ENCODE measurements at regions not wholly inside any gene's neighbourhood (a gene's known extent, or its start where the extent isn't known, plus 50 kb on each side); places are given as distances from the start of the nearest gene placed in this dataset.

DNA sequence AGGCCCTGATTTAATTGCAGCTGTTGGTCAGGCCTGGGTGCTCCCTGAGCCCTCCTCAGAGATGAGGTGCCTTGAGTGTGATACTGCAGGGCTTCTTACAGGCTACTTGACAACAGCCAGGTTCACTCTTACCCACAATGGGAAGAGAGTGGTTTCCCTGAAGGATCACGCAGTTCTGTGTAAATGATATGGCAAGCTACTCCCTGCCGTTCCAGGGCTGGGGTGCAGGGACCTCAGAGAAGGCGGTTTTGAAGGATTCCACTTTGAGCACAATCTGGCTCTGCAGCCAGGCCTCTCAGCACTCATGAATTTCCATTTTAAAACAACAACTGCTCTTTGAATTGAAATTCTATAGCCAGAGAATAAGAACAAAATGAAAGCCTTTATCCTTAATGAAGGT lies 92.9 kb downstream of the SLC17A6 start:
- DNase-seq = no peak
- CTCF ChIA-PET = interaction anchor here (1.1 kb wide), 1 partner anchor 20 kb away, joined by 3 read pairs; no protein-coding TSS in a partner anchor
- H3K4me1 ChIP-seq (ENCODE audit: control insufficient read depth in 1 of 2, insufficient read depth in 2 of 2, low read depth in 1 of 2, low read length in 1 of 2) = no peaks in the 10 kb centered on the region

DNA sequence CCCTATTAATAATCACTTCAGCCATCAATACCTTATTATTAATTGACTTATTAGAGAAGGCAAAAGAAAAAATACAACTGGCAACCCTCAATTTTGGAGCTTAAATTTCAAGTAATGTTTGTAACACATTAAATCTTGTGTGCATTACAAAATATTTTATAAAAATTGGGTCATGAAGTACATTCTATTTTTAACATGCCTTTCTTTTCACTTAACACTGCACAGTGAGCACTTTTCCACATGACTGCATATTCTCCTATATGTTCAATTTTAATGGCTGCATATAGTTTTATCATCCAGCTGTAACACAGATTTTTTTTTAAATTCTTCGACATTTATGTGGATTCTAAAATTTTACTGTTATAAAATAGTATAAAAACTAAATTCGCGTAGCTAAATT lies 92.5 kb downstream of the SLC17A6 start:
- no peak overlapping the region for H3K4me3 ChIP-seq (ENCODE audit: low read depth in 2 of 2, low read length in 1 of 2)
- H3K27ac ChIP-seq (ENCODE audit: low read depth in 2 of 2, low read length in 1 of 2) = no peak overlapping the region
- no peaks in the 10 kb centered on the region for H3K27me3 ChIP-seq (ENCODE audit: insufficient read depth)
- H3K9me2 ChIP-seq = no peaks in the 10 kb centered on the region
- H2AFZ ChIP-seq (ENCODE audit: low read depth) = no peak overlapping the region
- H4K20me1 ChIP-seq (ENCODE audit: insufficient read depth) = no peaks in the 10 kb centered on the region
- no peaks in the 10 kb centered on the region for H3K79me2 ChIP-seq (ENCODE audit: insufficient read depth)
- no peaks in the 10 kb centered on the region for H3K4me1 ChIP-seq (ENCODE audit: control insufficient read depth in 1 of 2, insufficient read depth in 2 of 2, low read depth in 1 of 2, low read length in 1 of 2)
- no peak for TF ChIP-seq JUND (IDR thresholded peaks at IDR 0.05)
- no peak for TF ChIP-seq GATA2 (CRISPR knock-in tag; IDR thresholded peaks at IDR 0.05)
- no peak for TF ChIP-seq EP300 (IDR thresholded peaks at IDR 0.05; ENCODE audit: borderline replicate concordance in 1 of 2, low read depth in 1 of 2, low read length in 1 of 2)
- TF ChIP-seq, protein P1, sequence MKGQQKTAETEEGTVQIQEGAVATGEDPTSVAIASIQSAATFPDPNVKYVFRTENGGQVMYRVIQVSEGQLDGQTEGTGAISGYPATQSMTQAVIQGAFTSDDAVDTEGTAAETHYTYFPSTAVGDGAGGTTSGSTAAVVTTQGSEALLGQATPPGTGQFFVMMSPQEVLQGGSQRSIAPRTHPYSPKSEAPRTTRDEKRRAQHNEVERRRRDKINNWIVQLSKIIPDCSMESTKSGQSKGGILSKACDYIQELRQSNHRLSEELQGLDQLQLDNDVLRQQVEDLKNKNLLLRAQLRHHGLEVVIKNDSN (IDR thresholded peaks at IDR 0.05; ENCODE audit: borderline replicate concordance, low read depth) = no peak
- no peak for TF ChIP-seq FOXJ3 (CRISPR knock-in tag; IDR thresholded peaks at IDR 0.05)
- TF ChIP-seq, protein P2, sequence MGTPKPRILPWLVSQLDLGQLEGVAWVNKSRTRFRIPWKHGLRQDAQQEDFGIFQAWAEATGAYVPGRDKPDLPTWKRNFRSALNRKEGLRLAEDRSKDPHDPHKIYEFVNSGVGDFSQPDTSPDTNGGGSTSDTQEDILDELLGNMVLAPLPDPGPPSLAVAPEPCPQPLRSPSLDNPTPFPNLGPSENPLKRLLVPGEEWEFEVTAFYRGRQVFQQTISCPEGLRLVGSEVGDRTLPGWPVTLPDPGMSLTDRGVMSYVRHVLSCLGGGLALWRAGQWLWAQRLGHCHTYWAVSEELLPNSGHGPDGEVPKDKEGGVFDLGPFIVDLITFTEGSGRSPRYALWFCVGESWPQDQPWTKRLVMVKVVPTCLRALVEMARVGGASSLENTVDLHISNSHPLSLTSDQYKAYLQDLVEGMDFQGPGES (IDR thresholded peaks at IDR 0.05; ENCODE audit: low read depth, low read length) = no peak
- TF ChIP-seq, protein P3, sequence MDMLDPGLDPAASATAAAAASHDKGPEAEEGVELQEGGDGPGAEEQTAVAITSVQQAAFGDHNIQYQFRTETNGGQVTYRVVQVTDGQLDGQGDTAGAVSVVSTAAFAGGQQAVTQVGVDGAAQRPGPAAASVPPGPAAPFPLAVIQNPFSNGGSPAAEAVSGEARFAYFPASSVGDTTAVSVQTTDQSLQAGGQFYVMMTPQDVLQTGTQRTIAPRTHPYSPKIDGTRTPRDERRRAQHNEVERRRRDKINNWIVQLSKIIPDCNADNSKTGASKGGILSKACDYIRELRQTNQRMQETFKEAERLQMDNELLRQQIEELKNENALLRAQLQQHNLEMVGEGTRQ (IDR thresholded peaks at IDR 0.05; ENCODE audit: borderline replicate concordance, low read depth, low read length) = no peak
- TF ChIP-seq, protein P4, sequence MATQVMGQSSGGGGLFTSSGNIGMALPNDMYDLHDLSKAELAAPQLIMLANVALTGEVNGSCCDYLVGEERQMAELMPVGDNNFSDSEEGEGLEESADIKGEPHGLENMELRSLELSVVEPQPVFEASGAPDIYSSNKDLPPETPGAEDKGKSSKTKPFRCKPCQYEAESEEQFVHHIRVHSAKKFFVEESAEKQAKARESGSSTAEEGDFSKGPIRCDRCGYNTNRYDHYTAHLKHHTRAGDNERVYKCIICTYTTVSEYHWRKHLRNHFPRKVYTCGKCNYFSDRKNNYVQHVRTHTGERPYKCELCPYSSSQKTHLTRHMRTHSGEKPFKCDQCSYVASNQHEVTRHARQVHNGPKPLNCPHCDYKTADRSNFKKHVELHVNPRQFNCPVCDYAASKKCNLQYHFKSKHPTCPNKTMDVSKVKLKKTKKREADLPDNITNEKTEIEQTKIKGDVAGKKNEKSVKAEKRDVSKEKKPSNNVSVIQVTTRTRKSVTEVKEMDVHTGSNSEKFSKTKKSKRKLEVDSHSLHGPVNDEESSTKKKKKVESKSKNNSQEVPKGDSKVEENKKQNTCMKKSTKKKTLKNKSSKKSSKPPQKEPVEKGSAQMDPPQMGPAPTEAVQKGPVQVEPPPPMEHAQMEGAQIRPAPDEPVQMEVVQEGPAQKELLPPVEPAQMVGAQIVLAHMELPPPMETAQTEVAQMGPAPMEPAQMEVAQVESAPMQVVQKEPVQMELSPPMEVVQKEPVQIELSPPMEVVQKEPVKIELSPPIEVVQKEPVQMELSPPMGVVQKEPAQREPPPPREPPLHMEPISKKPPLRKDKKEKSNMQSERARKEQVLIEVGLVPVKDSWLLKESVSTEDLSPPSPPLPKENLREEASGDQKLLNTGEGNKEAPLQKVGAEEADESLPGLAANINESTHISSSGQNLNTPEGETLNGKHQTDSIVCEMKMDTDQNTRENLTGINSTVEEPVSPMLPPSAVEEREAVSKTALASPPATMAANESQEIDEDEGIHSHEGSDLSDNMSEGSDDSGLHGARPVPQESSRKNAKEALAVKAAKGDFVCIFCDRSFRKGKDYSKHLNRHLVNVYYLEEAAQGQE (IDR thresholded peaks at IDR 0.05; ENCODE audit: low read depth, low read length) = no peak
- no peak for TF ChIP-seq EZH2phosphoT487 (IDR thresholded peaks at IDR 0.05; ENCODE audit: borderline replicate concordance, low read depth)
- WGBS (ENCODE audit: low lambda C conversion rate) = 81% methylated on average over 3 of the region's 3 CpGs
- H3K9ac ChIP-seq = no peak overlapping the region
- ChIA-PET POLR2A (no interaction called here), CTCF (interaction anchor here (1.1 kb wide), 1 partner anchor 20 kb away, joined by 3 read pairs; no protein-coding TSS in a partner anchor)
- H3K36me3 ChIP-seq (replicated peaks in 1 of 2; ENCODE audit: control insufficient read depth in 1 of 2, insufficient read depth in 2 of 2, low read length in 1 of 2) = no peaks in the 10 kb centered on the region
- no peaks in the 10 kb centered on the region for H3F3A ChIP-seq (replicated peaks; ENCODE audit: insufficient read depth)
- DNase-seq = no peak
- H3K9me3 ChIP-seq = no peaks in the 10 kb centered on the region
- no peak overlapping the region for H3K4me2 ChIP-seq

More for the DNA sequence above, 92.9 kb downstream of the SLC17A6 start:
- TF ChIP-seq TCF12 (IDR thresholded peaks at IDR 0.05) (no peak), GATA2 (CRISPR knock-in tag; IDR thresholded peaks at IDR 0.05) (no peak), TEAD4 (IDR thresholded peaks at IDR 0.05; ENCODE audit: borderline replicate concordance, insufficient read depth) (no peak), YY1 (IDR thresholded peaks at IDR 0.05; ENCODE audit: low read depth) (no peak), RAD21 (IDR thresholded peaks at IDR 0.05; ENCODE audit: low read length) (no peak), TAF1 (IDR thresholded peaks at IDR 0.05; ENCODE audit: borderline replicate concordance, low read depth, low read length) (no peak), RCOR1 (IDR thresholded peaks at IDR 0.05; ENCODE audit: low read length) (no peak), ELF1 (IDR thresholded peaks at IDR 0.05) (no peak), MEF2A (IDR thresholded peaks at IDR 0.05; ENCODE audit: borderline replicate concordance, low read depth) (no peak), GABPA (IDR thresholded peaks at IDR 0.05; ENCODE audit: low read depth) (no peak), NRF1 (IDR thresholded peaks at IDR 0.05; ENCODE audit: low read depth, low read length) (no peak), EZH2phosphoT487 (IDR thresholded peaks at IDR 0.05; ENCODE audit: borderline replicate concordance, low read depth) (no peak)
- TF ChIP-seq, protein P1 (IDR thresholded peaks at IDR 0.05; ENCODE audit: borderline replicate concordance, low read depth) = no peak
- TF ChIP-seq, protein P3 (IDR thresholded peaks at IDR 0.05; ENCODE audit: borderline replicate concordance, low read depth, low read length) = no peak
- TF ChIP-seq, protein P2 (IDR thresholded peaks at IDR 0.05; ENCODE audit: low read depth, low read length) = no peak
- WGBS (ENCODE audit: low lambda C conversion rate) = 39% methylated on average over 3 of the region's 3 CpGs
- Histone ChIP-seq H3K27me3 (ENCODE audit: insufficient read depth) (no peaks in the 10 kb centered on the region), H3K27ac (ENCODE audit: low read depth in 2 of 2, low read length in 1 of 2) (no peak overlapping the region), H3K9me2 (no peaks in the 10 kb centered on the region), H3F3A (replicated peaks; ENCODE audit: insufficient read depth) (no peaks in the 10 kb centered on the region), H4K20me1 (ENCODE audit: insufficient read depth) (no peaks in the 10 kb centered on the region), H3K4me2 (no peak overlapping the region), H3K79me2 (ENCODE audit: insufficient read depth) (no peaks in the 10 kb centered on the region), H3K9me3 (no peaks in the 10 kb centered on the region), H2AFZ (ENCODE audit: low read depth) (no peak overlapping the region), H3K36me3 (replicated peaks in 1 of 2; ENCODE audit: control insufficient read depth in 1 of 2, insufficient read depth in 2 of 2, low read length in 1 of 2) (no peaks in the 10 kb centered on the region), H3K4me3 (ENCODE audit: low read depth in 2 of 2, low read length in 1 of 2) (no peak overlapping the region), H3K9ac (no peak overlapping the region)
- POLR2A ChIA-PET = no interaction called here

Measured in SK-N-SH (cell line).